B cell (primary cell): ENCODE measurements at regions not wholly inside any gene's neighbourhood (a gene's known extent, or its start where the extent isn't known, plus 50 kb on each side); places are given as distances from the start of the nearest gene placed in this dataset.

ENCODE experiments used
- ATAC-seq: fragments of 200-7000 bp; cut with Tn5 transposase; one replicate; pipeline ENCODE4 v1.10.0; 2021; ENCODE audit warnings: low read depth, mild to moderate bottlenecking, moderate number of reproducible peaks, moderate library complexity
- CTCF ChIA-PET: fragments of 350-600 bp; sonication (Branson Sonifier 250); formaldehyde crosslinking; loops from one replicate; lab custom pipeline; 2021; ENCODE audit warnings: antibody characterized with exemption, inconsistent platforms; lab: Charles Lee
- POLR2A ChIA-PET: fragments of 350-600 bp; sonication (Branson Sonifier 250); formaldehyde crosslinking; loops from one replicate; lab custom pipeline; 2021; ENCODE audit warnings: antibody characterized with exemption; lab: Charles Lee
- DNase-seq: peaks from one replicate; pipeline ENCODE4 v3.0.0; 2013
- H2AFZ ChIP-seq: 2 replicates; pipeline ENCODE4 v1.6.1; 2012; ENCODE audit warnings: mild to moderate bottlenecking, low read depth, low read length; ENCODE audit not compliant: insufficient read depth, poor library complexity, severe bottlenecking
- H3K27ac ChIP-seq, 2 donors: 1 replicate in 1 of 2; 2 replicates in 1 of 2; pipeline ENCODE4 v1.5.1; 2012 to 2013; ENCODE audit warnings: low read length in 2 of 2, mild to moderate bottlenecking in 2 of 2, moderate library complexity in 1 of 2
- H3K27me3 ChIP-seq, 4 experiments: fragments of 200-600 bp in 1 of 4; sonication (generic) in 1 of 4; replicated peaks in 1 of 4; 1 replicate in 2 of 4; 2 replicates in 2 of 4; pipeline versions ENCODE4 v1.6.1 to v1.7.0; 2013 to 2016; ENCODE audit warnings: low read length in 3 of 4, mild to moderate bottlenecking in 2 of 4, mixed read lengths in 1 of 4, moderate library complexity in 1 of 4; ENCODE audit not compliant: insufficient read depth in 4 of 4, control insufficient read depth in 3 of 4; ENCODE audit errors: control extremely low read depth in 1 of 4
- H3K36me3 ChIP-seq, 2 experiments: replicated peaks in 1 of 2; 1 replicate in 1 of 2; 2 replicates in 1 of 2; pipeline versions ENCODE4 v1.6.1 to v1.7.1; 2013; ENCODE audit warnings: low read length in 1 of 2; ENCODE audit not compliant: insufficient read depth in 2 of 2, control insufficient read depth in 1 of 2; ENCODE audit errors: control extremely low read depth in 1 of 2, extremely low read depth in 1 of 2
- H3K4me1 ChIP-seq, 2 donors: fragments of 200-600 bp in 1 of 2; sonication (generic) in 1 of 2; 1 replicate in 1 of 2; 2 replicates in 1 of 2; pipeline versions ENCODE4 v1.5.1 to v1.6.1; 2013 to 2017; ENCODE audit warnings: low read length in 2 of 2; ENCODE audit not compliant: control insufficient read depth in 2 of 2, insufficient read depth in 2 of 2
- H3K4me2 ChIP-seq: replicated peaks from 2 replicates; pipeline ENCODE3; 2012; ENCODE audit warnings: mild to moderate bottlenecking, low read depth, low read length; ENCODE audit not compliant: poor library complexity, severe bottlenecking
- H3K4me3 ChIP-seq, 5 experiments: fragments of 200-600 bp in 1 of 5; sonication (generic) in 1 of 5; 1 replicate in 3 of 5; 2 replicates in 2 of 5; pipeline versions ENCODE4 v1.5.1 to v1.7.0; 2011 to 2016; ENCODE audit warnings: low read length in 4 of 5, mild to moderate bottlenecking in 4 of 5, low read depth in 2 of 5, control low read depth in 1 of 5, moderate library complexity in 1 of 5; ENCODE audit not compliant: insufficient read depth in 1 of 5; ENCODE audit errors: control extremely low read depth in 1 of 5, extremely low read depth in 1 of 5
- H3K79me2 ChIP-seq: fragments of 200-600 bp; sonication (generic); one replicate; pipeline ENCODE4 v1.6.0; 2016; ENCODE audit warnings: low read length; ENCODE audit not compliant: control insufficient read depth, insufficient read depth
- H3K9ac ChIP-seq: fragments of 200-600 bp; sonication (generic); 2 replicates; pipeline ENCODE4 v1.6.1; 2017; ENCODE audit warnings: mild to moderate bottlenecking, low read length, moderate library complexity
- H3K9me3 ChIP-seq, 3 donors: one replicate each; pipeline versions ENCODE4 v1.6.1 to v1.7.1; 2013; ENCODE audit warnings: low read length in 2 of 3; ENCODE audit not compliant: control insufficient read depth in 2 of 3, insufficient read depth in 1 of 3; ENCODE audit errors: control extremely low read depth in 1 of 3
- H4K20me1 ChIP-seq: 2 replicates; pipeline ENCODE4 v1.6.0; 2012; ENCODE audit warnings: mild to moderate bottlenecking, low read length; ENCODE audit not compliant: insufficient read depth, control insufficient read depth, poor library complexity, severe bottlenecking
- H3K27ac Mint-ChIP-seq: one replicate; pipeline ENCODE4 v1.8.0; 2021; ENCODE audit warnings: mixed read lengths
- H3K27me3 Mint-ChIP-seq: one replicate; pipeline ENCODE4 v1.8.0; 2021; ENCODE audit warnings: mixed read lengths
- H3K4me1 Mint-ChIP-seq: one replicate; pipeline ENCODE4 v1.8.0; 2021; ENCODE audit warnings: mixed read lengths
- H3K4me3 Mint-ChIP-seq: one replicate; pipeline ENCODE4 v1.8.0; 2021; ENCODE audit warnings: mixed read lengths
- H3K9me3 Mint-ChIP-seq: one replicate; pipeline ENCODE4 v1.8.0; 2022; ENCODE audit warnings: mixed read lengths; ENCODE audit not compliant: insufficient read depth
- CTCF ChIP-seq: fragments of 200-600 bp; IDR thresholded peaks from one replicate; pipeline ENCODE4 v1.8.0; 2022; ENCODE audit warnings: antibody characterized with exemption, mild to moderate bottlenecking
- EZH2 ChIP-seq: IDR thresholded peaks from 2 replicates; pipeline ENCODE4 v1.6.1; 2012; ENCODE audit warnings: borderline replicate concordance, low read depth, mild to moderate bottlenecking, moderate library complexity, low read length; ENCODE audit not compliant: insufficient read depth, poor library complexity, severe bottlenecking
- intact Hi-C: fragments of 100-400 bp; cut with micrococcal nuclease; formaldehyde crosslinking; loops from one replicate; pipeline ENCODE4 v1.10.0; 2022

GRCh38 chr7:12054830-12055229, 156.3 kb upstream of the TMEM106B start:
- H2AFZ ChIP-seq: no peak overlapping the region
- ATAC-seq: no peak
- H3K4me3 Mint-ChIP-seq: no peak overlapping the region
- H3K9me3 Mint-ChIP-seq: peaks cover 5% of the 10 kb centered on the region
- no peak overlapping the region for H3K4me3 ChIP-seq
- H3K9me3 ChIP-seq: peaks cover 3 to 15% (median 11%) of the 10 kb centered on the region in 3 donors
- H3K4me2 ChIP-seq: no peak overlapping the region
- no peaks in the 10 kb centered on the region for H3K4me1 Mint-ChIP-seq
- no peaks in the 10 kb centered on the region for H3K4me1 ChIP-seq
- H4K20me1 ChIP-seq: no peaks in the 10 kb centered on the region
- H3K27me3 ChIP-seq: no peaks in the 10 kb centered on the region
- no peaks in the 10 kb centered on the region for H3K79me2 ChIP-seq
- H3K36me3 ChIP-seq: no peaks in the 10 kb centered on the region
- H3K27ac Mint-ChIP-seq: no peak overlapping the region
- DNase-seq: no peak
- no peak overlapping the region for H3K27ac ChIP-seq
- intact Hi-C loops: no loop called here
- ChIA-PET POLR2A (no interaction called here), CTCF (no interaction called here)
- no peak overlapping the region for H3K9ac ChIP-seq
- TF ChIP-seq CTCF (no peak), EZH2 (no peak)
- no peaks in the 10 kb centered on the region for H3K27me3 Mint-ChIP-seq

GRCh38 chr7:12056381-12056780, 154.7 kb upstream of the TMEM106B start:
- H3K4me1 ChIP-seq: no peaks in the 10 kb centered on the region
- DNase-seq (no peak), ATAC-seq (no peak)
- no peak overlapping the region for H3K4me2 ChIP-seq
- Mint-ChIP-seq H3K4me3 (no peak overlapping the region), H3K27me3 (no peaks in the 10 kb centered on the region), H3K9me3 (peaks cover 5% of the 10 kb centered on the region), H3K4me1 (no peaks in the 10 kb centered on the region), H3K27ac (no peak overlapping the region)
- H3K4me3 ChIP-seq: no peak overlapping the region
- ChIA-PET POLR2A (no interaction called here), CTCF (interaction anchor here (0.6 kb wide), 1 partner anchor 266 kb away, joined by 3 read pairs; no protein-coding TSS in a partner anchor)
- no peaks in the 10 kb centered on the region for H4K20me1 ChIP-seq
- intact Hi-C loops: no loop called here
- TF ChIP-seq CTCF: no peak
- no peaks in the 10 kb centered on the region for H3K27me3 ChIP-seq
- H3K9me3 ChIP-seq: peaks cover 3 to 15% (median 11%) of the 10 kb centered on the region in 3 donors
- H3K27ac ChIP-seq: no peak overlapping the region
- H3K36me3 ChIP-seq: no peaks in the 10 kb centered on the region
- H3K9ac ChIP-seq: no peak overlapping the region
- H3K79me2 ChIP-seq: no peaks in the 10 kb centered on the region
- H2AFZ ChIP-seq: no peak overlapping the region
